IMR-90 (cell line): ENCODE measurements at regions not wholly inside any gene's neighbourhood (a gene's known extent, or its start where the extent isn't known, plus 50 kb on each side); places are given as distances from the start of the nearest gene placed in this dataset.

Source experiments
- ATAC-seq: fragments of 200-7000 bp; cut with Tn5 transposase; 2 replicates; pipeline ENCODE4 v1.9.1; 2020; ENCODE audit warnings: low read depth, mild to moderate bottlenecking, moderate library complexity
- BruUV-seq: library from RNA; stranded (reverse); fragments of 400-500 nt; replicated peaks from 2 replicates; lab custom pipeline; 2021; lab: Mats Ljungman, UMichigan
- CTCF ChIA-PET: fragments of 300-600 bp; formaldehyde crosslinking; extraction: SDS; loops from one replicate; lab custom pipeline; 2021; ENCODE audit warnings: antibody characterized with exemption; lab: Yijun Ruan, JAX
- POLR2A ChIA-PET: fragments of 300-600 bp; sonication (Branson Sonifier 250); formaldehyde crosslinking; loops from one replicate; lab custom pipeline; 2022; ENCODE audit warnings: antibody characterized with exemption; ENCODE audit not compliant: unreplicated experiment; lab: Charles Lee
- DNase-seq: peaks from one replicate; pipeline ENCODE4 v3.0.0; 2013
- H2AFZ ChIP-seq: replicated peaks from 2 replicates; pipeline ENCODE3; 2013; ENCODE audit warnings: low read length, mild to moderate bottlenecking; ENCODE audit not compliant: poor library complexity
- H2AK5ac ChIP-seq: 2 replicates; pipeline ENCODE4 v1.6.1; 2013; ENCODE audit warnings: low read depth, low read length, inconsistent platforms
- H2AK9ac ChIP-seq: replicated peaks from 2 replicates; pipeline ENCODE3; 2013; ENCODE audit warnings: mild to moderate bottlenecking, low read depth, low read length, moderate library complexity; ENCODE audit not compliant: poor library complexity
- H2BK120ac ChIP-seq: 2 replicates; pipeline ENCODE4 v1.6.1; 2013; ENCODE audit warnings: low read depth, low read length, inconsistent platforms
- H2BK15ac ChIP-seq: 3 replicates; pipeline ENCODE4 v1.6.1; 2013; ENCODE audit warnings: low read depth, low read length, inconsistent platforms
- H2BK20ac ChIP-seq: 2 replicates; pipeline ENCODE4 v1.6.1; 2013; ENCODE audit warnings: low read depth, mild to moderate bottlenecking, inconsistent platforms, low read length, moderate library complexity
- H2BK5ac ChIP-seq: 2 replicates; pipeline ENCODE4 v1.6.1; 2013; ENCODE audit warnings: mild to moderate bottlenecking, low read depth, low read length, inconsistent platforms; ENCODE audit not compliant: poor library complexity, severe bottlenecking
- H3K14ac ChIP-seq: replicated peaks from 2 replicates; pipeline ENCODE4 v1.6.1; 2013; ENCODE audit warnings: low read depth, low read length, inconsistent platforms
- H3K18ac ChIP-seq: 2 replicates; pipeline ENCODE4 v1.6.1; 2013; ENCODE audit warnings: low read depth, low read length, control low read depth
- H3K23ac ChIP-seq: 2 replicates; pipeline ENCODE4 v1.6.1; 2013; ENCODE audit warnings: low read depth, low read length, inconsistent platforms
- H3K27ac ChIP-seq: 2 replicates; pipeline ENCODE4 v1.5.1; 2013; ENCODE audit warnings: mild to moderate bottlenecking, control low read depth, low read length; ENCODE audit not compliant: insufficient read depth
- H3K27me3 ChIP-seq: 2 replicates; pipeline ENCODE4 v1.6.1; 2013; ENCODE audit warnings: low read length; ENCODE audit not compliant: control insufficient read depth, insufficient read depth
- H3K36me3 ChIP-seq: 2 replicates; pipeline ENCODE4 v1.6.1; 2013; ENCODE audit warnings: low read length, mixed read lengths; ENCODE audit not compliant: control insufficient read depth, insufficient read depth
- H3K4ac ChIP-seq: 2 replicates; pipeline ENCODE4 v1.6.1; 2013; ENCODE audit warnings: low read depth, low read length, inconsistent platforms
- H3K4me1 ChIP-seq: 2 replicates; pipeline ENCODE4 v1.6.1; 2013; ENCODE audit warnings: low read length, mixed read lengths; ENCODE audit not compliant: control insufficient read depth, insufficient read depth
- H3K4me2 ChIP-seq: 2 replicates; pipeline ENCODE4 v1.6.1; 2013; ENCODE audit warnings: low read depth, mild to moderate bottlenecking, control low read depth, low read length, moderate library complexity
- H3K4me3 ChIP-seq: 2 replicates; pipeline ENCODE4 v1.5.1; 2013; ENCODE audit warnings: low read depth, mild to moderate bottlenecking, control low read depth, low read length, moderate library complexity; ENCODE audit not compliant: insufficient read depth
- H3K56ac ChIP-seq: 2 replicates; pipeline ENCODE4 v1.6.1; 2013; ENCODE audit warnings: low read length, inconsistent platforms; ENCODE audit not compliant: insufficient read depth; ENCODE audit errors: extremely low read depth
- H3K79me1 ChIP-seq, 2 experiments: 2 replicates each; pipeline ENCODE4 v1.6.1; 2013; ENCODE audit warnings: low read length in 2 of 2, inconsistent platforms in 1 of 2, low read depth in 1 of 2
- H3K9ac ChIP-seq: 2 replicates; pipeline ENCODE4 v1.6.1; 2013; ENCODE audit warnings: low read depth, low read length, control low read depth
- H3K9me1 ChIP-seq: 2 replicates; pipeline ENCODE4 v1.6.1; 2013; ENCODE audit warnings: low read length, inconsistent platforms; ENCODE audit not compliant: insufficient read depth
- H3K9me3 ChIP-seq: 2 replicates; pipeline ENCODE4 v1.6.1; 2013; ENCODE audit warnings: low read length; ENCODE audit not compliant: control insufficient read depth, insufficient read depth
- H4K20me1 ChIP-seq: 2 replicates; pipeline ENCODE4 v1.6.1; 2013; ENCODE audit warnings: low read length, inconsistent platforms; ENCODE audit not compliant: insufficient read depth
- H4K5ac ChIP-seq: 2 replicates; pipeline ENCODE4 v1.6.1; 2013; ENCODE audit warnings: mild to moderate bottlenecking, low read depth, low read length, control low read depth
- H4K8ac ChIP-seq, 2 experiments: 2 replicates each; pipeline ENCODE4 v1.6.1; 2013; ENCODE audit warnings: low read depth in 2 of 2, low read length in 2 of 2, control low read depth in 1 of 2, inconsistent platforms in 1 of 2
- H4K91ac ChIP-seq: 2 replicates; pipeline ENCODE4 v1.6.1; 2013; ENCODE audit warnings: low read depth, low read length, inconsistent platforms; ENCODE audit not compliant: insufficient read depth
- CEBPB ChIP-seq: IDR thresholded peaks from 2 replicates; pipeline ENCODE4 v1.6.1; 2012; ENCODE audit warnings: low read depth, low read length, improper control_type of control experiment
- CHD1 ChIP-seq: IDR thresholded peaks from 2 replicates; pipeline ENCODE4 v1.6.1; 2012; ENCODE audit warnings: low read depth, low read length, improper control_type of control experiment
- MAFK ChIP-seq: IDR thresholded peaks from 2 replicates; pipeline ENCODE4 v1.6.1; 2012; ENCODE audit warnings: low read depth, low read length, improper control_type of control experiment
- MAZ ChIP-seq: IDR thresholded peaks from 2 replicates; pipeline ENCODE4 v1.6.1; 2012; ENCODE audit warnings: low read depth, mild to moderate bottlenecking, low read length, improper control_type of control experiment, moderate library complexity, borderline replicate concordance
- POLR2A ChIP-seq: IDR thresholded peaks from 2 replicates; pipeline ENCODE4 v1.6.1; 2012; ENCODE audit warnings: mild to moderate bottlenecking, low read depth, low read length
- WGBS, 2 experiments: methylation state at CpG; one replicate each; pipeline versions ENCODE4 v1.1.5 to v1.1.7; 2013; ENCODE audit warnings: missing lambda C conversion rate in 2 of 2; ENCODE audit not compliant: insufficient read length in 1 of 2; ENCODE audit errors: extremely low coverage in 2 of 2; 5-methylcytosine and 5-hydroxymethylcytosine counted together
- dilution Hi-C: fragments of 300-500 bp; cut with HindIII; formaldehyde crosslinking; loops from one replicate; pipeline ENCODE4 v1.14.3; 2018; ENCODE audit warnings: low sequenced_read_pairs; ENCODE audit not compliant: unreplicated experiment
- in situ Hi-C: fragments of 300-500 bp; cut with MboI; formaldehyde crosslinking; loops from 3 replicates; pipeline ENCODE4 v1.14.3; 2019; ENCODE audit warnings: low sequenced_read_pairs, inconsistent platforms, mixed read lengths
- intact Hi-C: fragments of 100-400 bp; cut with micrococcal nuclease; formaldehyde crosslinking; loops from 2 replicates; pipeline ENCODE4 v1.10.0; 2022

DNA sequence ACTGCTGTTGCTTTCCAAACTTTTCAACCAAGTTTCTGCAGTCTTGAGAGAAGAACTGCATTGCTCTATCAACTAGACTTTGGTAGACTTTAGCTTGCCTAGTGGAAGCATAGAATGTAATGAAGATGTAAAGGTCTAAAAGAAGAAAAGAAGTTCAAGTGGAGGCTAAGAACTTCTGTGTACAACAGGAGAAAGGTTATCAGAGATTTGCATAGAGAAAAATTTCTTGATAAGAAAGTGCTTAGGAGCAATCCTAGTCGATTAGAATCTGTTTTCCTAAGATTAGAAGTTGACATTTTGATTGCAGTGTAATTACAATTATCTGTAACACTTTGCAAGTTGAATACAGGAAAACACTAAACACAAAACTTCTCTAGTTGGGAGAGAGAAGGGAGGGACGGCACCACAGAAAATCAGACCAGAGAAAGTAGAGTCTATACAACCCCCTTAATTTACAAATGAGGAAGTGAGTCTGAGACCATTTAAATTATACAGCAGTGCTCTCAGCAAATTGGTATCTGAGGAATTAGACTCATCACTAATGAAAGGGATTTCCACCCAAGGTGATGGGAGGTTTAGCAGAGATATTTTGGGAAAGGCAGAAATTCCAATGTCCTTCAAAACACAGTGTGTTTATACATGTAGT is 194.3 kb upstream of the MARCKS start:
- WGBS, 2 experiments, result no CpG with 5 or more reads among the region's 2 CpGs
- intact Hi-C loops, result no loop called here

More for the DNA sequence above, 194.3 kb upstream of the MARCKS start:
- Histone ChIP-seq H3K9me1 (no peaks in the 10 kb centered on the region), H3K4me1 (no peaks in the 10 kb centered on the region), H3K9me3 (no peaks in the 10 kb centered on the region), H3K36me3 (no peaks in the 10 kb centered on the region), H3K4ac (no peak overlapping the region), H2BK5ac (no peak overlapping the region), H3K27ac (no peak overlapping the region), H2BK20ac (no peak overlapping the region), H2BK15ac (no peak overlapping the region), H3K4me3 (no peak overlapping the region), H3K14ac (no peak overlapping the region), H3K79me1 (no peaks in the 10 kb centered on the region), H3K23ac (no peak overlapping the region), H4K8ac (no peak overlapping the region), H2AK5ac (no peak overlapping the region), H3K27me3 (no peaks in the 10 kb centered on the region; the same call in 1 of the 2 replicates), H3K4me2 (no peak overlapping the region), H2BK120ac (no peak overlapping the region), H4K5ac (no peak overlapping the region), H3K18ac (no peak overlapping the region), H2AFZ (no peak overlapping the region), H3K9ac (no peak overlapping the region), H3K56ac (no peak overlapping the region), H2AK9ac (no peak overlapping the region), H4K20me1 (no peaks in the 10 kb centered on the region), H4K91ac (no peak overlapping the region)
- BruUV-seq, result no TSS peak
- CTCF ChIA-PET, result no interaction called here
- DNase-seq (no peak), ATAC-seq (no peak)
- POLR2A ChIA-PET, result no interaction called here
- in situ Hi-C loops (no loop called here), dilution Hi-C loops (no loop called here)
- TF ChIP-seq CEBPB (no peak), CHD1 (no peak), MAFK (no peak), MAZ (no peak), POLR2A (no peak)
